ENCODE measurements at regions not wholly inside any gene's neighbourhood (a gene's known extent, or its start where the extent isn't known, plus 50 kb on each side); places are given as distances from the start of the nearest gene placed in this dataset.

- no peak for TF ChIP-seq CTCF (IDR thresholded peaks at IDR 0.05)
- no peak for TF ChIP-seq POLR2A (IDR thresholded peaks at IDR 0.05)
- TF ChIP-seq POLR2AphosphoS5 (IDR thresholded peaks at IDR 0.05), result no peak
Measured at GRCh38 chr1:5364591-5364990, 627.6 kb downstream of the NPHP4 start.
